ENCODE measurements at regions not wholly inside any gene's neighbourhood (a gene's known extent, or its start where the extent isn't known, plus 50 kb on each side); places are given as distances from the start of the nearest gene placed in this dataset.
"Not testable (repeated sequence)": the region's sequence is repeated elsewhere in the genome, so short reads cannot be mapped to it uniquely, and the experiment has no call there.

DNA sequence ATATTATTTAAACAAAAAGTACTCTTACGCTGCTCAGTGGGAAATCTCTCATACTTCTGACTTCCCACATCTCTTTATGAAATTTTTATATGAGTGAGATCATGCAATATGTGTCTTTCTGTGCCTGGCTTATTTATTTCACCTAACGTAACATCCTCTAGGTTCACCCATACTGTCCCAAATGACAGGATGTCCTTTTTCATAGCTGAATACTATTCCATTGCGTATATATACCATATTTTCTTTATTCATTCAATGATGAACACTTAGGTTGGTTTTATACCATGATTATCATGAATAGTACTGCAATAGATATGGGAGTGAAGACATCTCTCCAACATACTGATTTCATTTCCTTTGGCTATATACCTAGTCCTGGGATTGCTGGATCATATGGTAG, 57.8 kb upstream of the TPP2 start:
- no peak for DNase-seq (ENCODE audit: low spot score)

- no peak for DNase-seq (ENCODE audit: low spot score)
These were observed 59.9 kb upstream of the TPP2 start for GRCh38 chr13:102536695-102537485.

GRCh38 chr13:102536196-102536595, 60.6 kb upstream of the TPP2 start:
- no peak for DNase-seq (ENCODE audit: low spot score)

GRCh38 chr13:102530751-102531150, 66.0 kb upstream of the TPP2 start:
- no peak for DNase-seq (ENCODE audit: low spot score)

GRCh38 chr13:102522251-102522650, 74.5 kb upstream of the TPP2 start:
- DNase-seq (ENCODE audit: low spot score): not testable (repeated sequence)

DNA sequence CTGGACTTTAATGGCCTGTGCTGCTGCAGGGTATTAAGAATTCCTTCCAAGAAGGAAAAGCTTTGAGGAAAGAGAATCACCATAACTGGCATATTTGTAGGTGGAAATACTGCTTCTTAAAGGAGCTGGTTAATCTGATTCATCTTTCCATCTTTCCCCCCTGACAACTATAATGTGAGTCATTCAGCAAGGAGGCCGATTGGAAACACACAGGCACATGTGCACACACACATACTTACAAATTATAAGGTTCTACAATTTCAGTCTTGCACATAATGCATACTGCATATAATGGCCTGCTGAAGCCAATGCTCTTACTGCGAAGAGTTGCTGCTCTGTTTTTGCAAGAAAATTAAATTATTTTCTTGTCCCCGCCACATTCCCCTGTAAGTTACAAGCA, 78.8 kb upstream of the TPP2 start:
- DNase-seq (ENCODE audit: low spot score): no peak

DNA sequence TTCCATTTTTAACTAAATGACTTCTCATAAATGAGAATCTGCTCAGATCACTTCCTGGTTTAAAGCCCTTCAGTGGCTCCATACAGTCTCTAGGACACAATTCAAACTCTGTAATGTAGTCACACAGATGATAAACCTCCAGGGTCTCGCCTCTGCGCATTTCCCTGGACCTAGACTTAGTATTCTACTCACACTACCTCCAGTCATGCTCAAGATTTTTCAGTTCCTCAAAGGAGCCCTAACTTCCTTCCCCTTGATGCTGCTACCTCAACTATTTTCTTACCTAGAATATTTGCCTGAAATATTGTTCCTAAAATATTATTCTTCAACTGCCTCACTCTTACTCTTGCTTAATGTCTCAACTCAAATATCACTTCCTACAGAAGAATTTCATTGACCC, 86.7 kb upstream of the TPP2 start:
- DNase-seq (ENCODE audit: low spot score): no peak

- DNase-seq (ENCODE audit: low spot score): no peak
These were observed 88.4 kb upstream of the TPP2 start for GRCh38 chr13:102508411-102508810.

GRCh38 chr13:102504002-102504401, 92.8 kb upstream of the TPP2 start:
- DNase-seq (ENCODE audit: low spot score): no peak

DNA sequence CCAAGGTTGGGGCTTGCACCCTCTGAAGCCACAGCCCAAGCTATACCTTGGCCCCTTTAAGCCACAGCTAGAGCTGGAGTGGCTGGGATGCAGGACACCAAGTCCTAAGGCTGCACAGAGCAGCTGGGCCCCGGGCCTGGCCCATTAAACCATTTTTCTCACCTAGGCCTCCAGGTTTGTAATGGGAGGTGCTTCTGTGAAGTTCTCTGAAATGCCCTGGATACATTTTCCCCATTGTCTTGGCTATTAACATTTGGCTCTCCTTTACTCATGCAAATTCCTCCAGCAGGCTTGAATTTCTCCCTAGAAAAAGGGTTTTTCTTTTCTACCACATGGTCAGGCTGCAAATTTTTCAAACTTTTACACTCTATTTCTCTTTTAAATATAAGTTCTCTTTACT, 93.8 kb upstream of the FGF14 start:
- DNase-seq (ENCODE audit: low spot score): no peak

DNA sequence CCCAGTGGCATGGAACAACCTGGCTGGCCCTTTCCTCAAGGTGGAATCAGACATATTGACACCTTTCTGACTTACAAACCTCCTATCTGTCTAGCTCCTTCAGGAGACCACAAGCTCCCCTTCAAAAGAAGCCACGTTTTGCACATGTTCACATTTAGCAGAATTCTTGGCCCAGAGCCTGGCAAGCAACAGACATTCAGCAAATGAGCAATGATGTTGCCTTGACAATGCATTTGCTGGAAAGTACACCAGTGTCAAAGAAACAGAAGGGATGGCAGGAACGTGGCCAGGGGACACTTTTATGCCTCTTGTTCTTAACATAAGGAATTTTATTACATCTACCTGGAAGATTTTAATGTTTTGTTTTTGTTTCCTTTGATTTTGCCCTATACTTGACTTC, 85.5 kb upstream of the FGF14 start:
- DNase-seq (ENCODE audit: low spot score): no peak

GRCh38 chr13:102484329-102484728, 82.5 kb upstream of the FGF14 start:
- DNase-seq (ENCODE audit: low spot score): peak; percentile 1

DNA sequence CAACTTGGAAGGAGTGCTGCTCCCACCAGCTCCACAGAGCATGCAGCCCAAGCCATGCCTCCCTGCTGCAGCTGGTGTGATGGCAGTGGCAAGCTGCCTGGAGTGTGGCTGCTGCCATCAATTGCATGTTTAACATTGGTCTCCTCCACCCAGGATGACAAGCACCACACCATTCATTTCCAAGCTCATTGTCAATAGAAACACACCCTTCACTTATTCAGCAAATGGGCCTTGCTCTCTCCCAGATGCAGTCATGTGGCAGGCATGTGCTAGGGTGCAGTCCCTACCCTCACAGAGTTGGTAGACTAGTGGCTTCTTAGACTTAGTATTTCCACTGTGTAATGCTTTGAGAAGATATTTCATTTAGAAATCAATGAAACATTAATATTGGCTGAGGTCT, 70.8 kb upstream of the FGF14 start:
- DNase-seq (ENCODE audit: low spot score): no peak

DNA sequence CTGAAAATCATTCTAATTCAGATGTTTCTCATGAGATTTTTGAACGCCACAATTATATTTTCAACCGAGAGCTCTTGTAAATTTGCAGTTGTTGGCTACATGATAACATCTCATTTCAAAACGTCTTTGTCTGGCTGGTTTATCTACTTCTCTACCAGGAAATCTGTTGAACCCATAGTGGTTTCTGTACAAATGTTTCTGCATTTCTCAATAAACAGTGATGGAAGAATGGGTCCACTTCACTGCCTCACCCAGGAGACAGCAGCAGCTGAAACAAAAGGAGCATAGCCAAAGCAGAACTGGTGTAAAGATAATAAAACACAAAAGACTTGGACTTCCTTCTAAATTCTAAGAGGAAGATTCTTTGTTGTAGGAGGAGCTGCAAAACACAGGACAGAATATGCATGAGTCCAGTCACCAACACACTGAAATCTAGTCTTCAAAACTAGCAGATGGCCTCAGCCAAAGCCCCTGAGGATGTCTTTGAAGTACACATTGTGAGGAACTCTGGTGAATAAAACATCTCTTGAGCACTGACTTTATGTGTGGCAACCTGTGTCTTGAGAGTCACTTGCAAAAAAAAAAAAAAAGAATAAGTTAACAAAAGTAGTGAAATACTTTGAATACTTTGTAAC, 68.6 kb upstream of the FGF14 start:
- DNase-seq (ENCODE audit: low spot score): no peak

DNA sequence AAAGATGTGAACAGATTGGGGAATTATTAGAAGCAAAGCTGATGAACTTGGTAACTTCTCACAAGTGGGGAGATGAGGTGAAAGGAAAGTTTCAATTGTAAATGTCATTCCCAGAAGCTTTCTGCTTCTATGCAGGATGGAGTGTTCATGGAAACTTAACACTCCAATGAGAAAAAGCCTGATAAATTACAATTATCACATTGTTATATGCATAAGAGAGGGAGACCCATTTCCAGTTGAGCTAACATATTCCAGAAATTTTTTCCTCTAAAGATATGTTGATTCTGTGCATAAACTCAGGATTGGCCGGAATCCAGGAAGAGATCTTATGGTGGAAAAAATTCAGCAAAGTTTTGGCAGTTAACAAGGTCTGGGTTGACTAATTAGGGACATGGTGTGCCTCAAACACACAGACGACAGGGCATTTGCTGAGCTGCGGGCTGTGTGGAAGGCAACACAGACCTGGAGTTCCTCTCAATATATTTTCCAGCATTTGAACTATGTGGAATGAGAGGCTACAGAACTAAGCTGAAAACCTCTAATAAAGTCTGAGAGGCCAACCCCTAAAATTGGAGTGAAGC, 64.9 kb upstream of the FGF14 start:
- no peak for DNase-seq (ENCODE audit: low spot score)

DNA sequence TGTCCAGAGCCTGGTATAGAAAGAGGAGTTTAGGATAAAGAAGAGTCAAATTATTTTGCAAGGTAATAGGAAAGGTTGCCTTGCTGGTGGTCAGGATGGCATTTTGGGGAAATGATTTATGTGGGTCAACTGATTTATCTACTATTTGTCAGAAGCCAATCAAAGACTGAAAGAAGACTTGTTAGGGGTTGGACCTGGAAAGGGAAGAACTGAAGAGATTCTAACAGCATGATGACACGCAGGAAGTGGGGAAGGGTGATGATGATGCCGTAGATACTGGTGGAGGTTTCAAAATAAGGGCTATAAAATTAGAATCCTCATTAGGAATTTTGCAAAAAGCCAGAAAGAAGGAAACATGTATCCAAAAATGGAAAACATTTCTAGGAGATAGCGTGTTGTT, 60.7 kb upstream of the FGF14 start:
- no peak for DNase-seq (ENCODE audit: low spot score)

GRCh38 chr13:102461302-102461701, 59.5 kb upstream of the FGF14 start:
- no peak for DNase-seq (ENCODE audit: low spot score)

- DNase-seq (ENCODE audit: low spot score): no peak
These were observed 59.0 kb upstream of the FGF14 start for GRCh38 chr13:102460806-102461205.

DNA sequence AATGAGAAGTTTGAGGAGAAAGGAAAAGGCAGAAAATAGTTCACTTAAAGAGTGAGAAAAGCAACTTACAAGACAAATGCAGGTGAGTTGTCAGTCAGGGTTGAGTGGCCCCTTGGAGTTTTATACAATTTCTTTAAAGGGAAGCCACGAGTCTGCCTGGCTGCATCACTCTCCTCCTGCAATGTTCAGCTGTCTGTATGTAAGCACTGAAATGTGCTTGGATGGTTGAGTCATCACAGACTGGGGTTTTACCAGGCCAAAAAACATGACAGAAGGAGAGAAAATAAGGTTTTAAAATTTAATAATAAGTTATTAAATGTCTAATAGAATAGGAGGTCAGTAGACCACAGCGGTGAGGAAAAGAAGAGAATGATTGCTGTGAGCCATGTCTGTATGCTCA, 51.0 kb upstream of the FGF14 start:
- DNase-seq (ENCODE audit: low spot score): no peak

Measured in pons (tissue), 1 donor.